AG09319 (cell line): ENCODE measurements at regions not wholly inside any gene's neighbourhood (a gene's known extent, or its start where the extent isn't known, plus 50 kb on each side); places are given as distances from the start of the nearest gene placed in this dataset.

Experiments
- DNase-seq: peaks from one replicate; pipeline ENCODE4 v3.0.0-alpha.2; 2010; ENCODE audit warnings: low read depth; ENCODE audit errors: extremely low read depth
- CTCF ChIP-seq: IDR thresholded peaks from 2 replicates; pipeline ENCODE4 v1.5.1; 2011; ENCODE audit warnings: low read depth, mild to moderate bottlenecking, inconsistent platforms, low read length, moderate library complexity

- DNase-seq, result no peak
- no peak for TF ChIP-seq CTCF
These were observed 50.1 kb upstream of the PIEZO2 start for GRCh38 chr18:11199477-11199876.
